GM21367 (cell line): ENCODE measurements at regions not wholly inside any gene's neighbourhood (a gene's known extent, or its start where the extent isn't known, plus 50 kb on each side); places are given as distances from the start of the nearest gene placed in this dataset.

Experiments used
- ATAC-seq: cut with Tn5 transposase; IDR thresholded peaks from one replicate; pipeline ENCODE4 v1.9.1; 2021; ENCODE audit not compliant: unreplicated experiment

- ATAC-seq, result no peak
Observed at GRCh38 chr5:3654515-3654914, 58.9 kb downstream of the IRX1 start.

- ATAC-seq, result no peak
Observed at GRCh38 chr5:3656803-3657202, 61.2 kb downstream of the IRX1 start.

- ATAC-seq, result no peak
Observed at GRCh38 chr5:3657364-3658022, 61.9 kb downstream of the IRX1 start.

- no peak for ATAC-seq
Observed at GRCh38 chr5:3658929-3659328, 63.3 kb downstream of the IRX1 start.

GRCh38 chr5:3659907-3660306, 64.3 kb downstream of the IRX1 start:
- ATAC-seq, result no peak

- no peak for ATAC-seq
Observed at GRCh38 chr5:3660630-3661029, 65.0 kb downstream of the IRX1 start.

- ATAC-seq, result no peak
Observed at GRCh38 chr5:3661755-3662296, 66.2 kb downstream of the IRX1 start.

GRCh38 chr5:3662344-3662743, 66.7 kb downstream of the IRX1 start:
- ATAC-seq, result no peak

GRCh38 chr5:3671337-3671736, 75.7 kb downstream of the IRX1 start:
- ATAC-seq, result no peak

GRCh38 chr5:3678801-3679200, 83.2 kb downstream of the IRX1 start:
- ATAC-seq, result no peak

GRCh38 chr5:3680821-3681220, 85.2 kb downstream of the IRX1 start:
- ATAC-seq, result no peak

GRCh38 chr5:3684118-3684517, 88.5 kb downstream of the IRX1 start:
- ATAC-seq, result no peak

- ATAC-seq, result no peak
Observed at GRCh38 chr5:3684771-3685354, 89.2 kb downstream of the IRX1 start.

GRCh38 chr5:3694819-3695218, 99.2 kb downstream of the IRX1 start:
- no peak for ATAC-seq

- no peak for ATAC-seq
Observed at GRCh38 chr5:3695818-3696217, 100.2 kb downstream of the IRX1 start.

- ATAC-seq, result no peak
Observed at GRCh38 chr5:3698412-3698811, 102.8 kb downstream of the IRX1 start.

- no peak for ATAC-seq
Observed at GRCh38 chr5:3701694-3702093, 106.1 kb downstream of the IRX1 start.

- ATAC-seq, result no peak
Observed at GRCh38 chr5:3704661-3705060, 109.0 kb downstream of the IRX1 start.

GRCh38 chr5:3709068-3709716, 113.6 kb downstream of the IRX1 start:
- ATAC-seq, result no peak

- ATAC-seq, result no peak
Observed at GRCh38 chr5:3709717-3710348, 114.2 kb downstream of the IRX1 start.

- no peak for ATAC-seq
Observed at GRCh38 chr5:3715062-3715461, 119.4 kb downstream of the IRX1 start.

- no peak for ATAC-seq
Observed at GRCh38 chr5:3729631-3730030, 134.0 kb downstream of the IRX1 start.
